HUES6 (cell line): ENCODE measurements at regions not wholly inside any gene's neighbourhood (a gene's known extent, or its start where the extent isn't known, plus 50 kb on each side); places are given as distances from the start of the nearest gene placed in this dataset.
"Not testable (repeated sequence)": the region's sequence is repeated elsewhere in the genome, so short reads cannot be mapped to it uniquely, and the experiment has no call there.

Experiments
- H3K27ac ChIP-seq: 2 replicates; pipeline ENCODE4 v1.7.0; 2013; ENCODE audit warnings: low read depth, mild to moderate bottlenecking, low read length, inconsistent platforms
- H3K27me3 ChIP-seq: 2 replicates; pipeline ENCODE4 v1.6.1; 2013; ENCODE audit warnings: low read length; ENCODE audit not compliant: control insufficient read depth, insufficient read depth
- H3K36me3 ChIP-seq: 2 replicates; pipeline ENCODE4 v1.6.1; 2013; ENCODE audit warnings: low read length; ENCODE audit not compliant: control insufficient read depth, insufficient read depth
- H3K4me1 ChIP-seq: 2 replicates; pipeline ENCODE4 v1.6.1; 2013; ENCODE audit warnings: low read length; ENCODE audit not compliant: control insufficient read depth, insufficient read depth
- H3K4me3 ChIP-seq: 2 replicates; pipeline ENCODE4 v1.5.1; 2013; ENCODE audit warnings: low read depth, low read length
- H3K9ac ChIP-seq: one replicate; pipeline ENCODE4 v1.6.1; 2013; ENCODE audit warnings: mild to moderate bottlenecking, low read length
- H3K9me3 ChIP-seq: 2 replicates; pipeline ENCODE4 v1.6.1; 2013; ENCODE audit warnings: low read depth, low read length; ENCODE audit not compliant: control insufficient read depth, insufficient read depth

- Histone ChIP-seq H3K4me1 (no peaks in the 10 kb centered on the region), H3K4me3 (no peak overlapping the region), H3K9ac (no peak overlapping the region), H3K27me3 (no peaks in the 10 kb centered on the region), H3K9me3 (peaks cover 15% of the 10 kb centered on the region), H3K36me3 (no peaks in the 10 kb centered on the region), H3K27ac (no peak overlapping the region)
Measured at GRCh38 chr15:99466701-99467337, 99.0 kb upstream of the MEF2A start.

GRCh38 chr15:99467338-99467720, 98.5 kb upstream of the MEF2A start:
- Histone ChIP-seq H3K27me3 (no peaks in the 10 kb centered on the region), H3K9ac (no peak overlapping the region), H3K27ac (no peak overlapping the region), H3K4me3 (no peak overlapping the region), H3K4me1 (no peaks in the 10 kb centered on the region), H3K9me3 (peaks cover 15% of the 10 kb centered on the region), H3K36me3 (no peaks in the 10 kb centered on the region)

- Histone ChIP-seq H3K4me3 (no peak overlapping the region), H3K4me1 (no peaks in the 10 kb centered on the region), H3K27me3 (no peaks in the 10 kb centered on the region), H3K36me3 (no peaks in the 10 kb centered on the region), H3K27ac (no peak overlapping the region), H3K9ac (no peak overlapping the region), H3K9me3 (peaks cover 15% of the 10 kb centered on the region)
Measured at GRCh38 chr15:99467853-99468464, 97.8 kb upstream of the MEF2A start.

- H3K27ac ChIP-seq, H3K36me3 ChIP-seq, H3K4me1 ChIP-seq, H3K9ac ChIP-seq, H3K9me3 ChIP-seq, H3K4me3 ChIP-seq, H3K27me3 ChIP-seq: not testable (repeated sequence)
Measured at GRCh38 chr15:99470204-99470603, 95.6 kb upstream of the MEF2A start.

- no peaks in the 10 kb centered on the region for H3K27me3 ChIP-seq
- no peaks in the 10 kb centered on the region for H3K9me3 ChIP-seq
- H3K9ac ChIP-seq: no peak overlapping the region
- H3K36me3 ChIP-seq: no peaks in the 10 kb centered on the region
- 0 out of 2 replicates have a peak, but pooled peaks cover 2% of the 10 kb centered on the region for H3K4me1 ChIP-seq
- H3K4me3 ChIP-seq: no peak overlapping the region
- no peak overlapping the region for H3K27ac ChIP-seq
Measured at GRCh38 chr15:99472416-99473145, 93.2 kb upstream of the MEF2A start.

- 0 out of 2 replicates have a peak, but pooled peaks cover 2% of the 10 kb centered on the region for H3K4me1 ChIP-seq
- no peaks in the 10 kb centered on the region for H3K36me3 ChIP-seq
- H3K9ac ChIP-seq: no peak overlapping the region
- H3K27me3 ChIP-seq: no peaks in the 10 kb centered on the region
- no peak overlapping the region for H3K27ac ChIP-seq
- H3K9me3 ChIP-seq: no peaks in the 10 kb centered on the region
- H3K4me3 ChIP-seq: no peak overlapping the region
Measured at GRCh38 chr15:99473981-99474906, 91.5 kb upstream of the MEF2A start.

GRCh38 chr15:99474909-99475753, 90.7 kb upstream of the MEF2A start:
- Histone ChIP-seq H3K4me1 (0 out of 2 replicates have a peak, but pooled peaks cover 2% of the 10 kb centered on the region), H3K9me3 (no peaks in the 10 kb centered on the region), H3K36me3 (no peaks in the 10 kb centered on the region), H3K9ac (no peak overlapping the region), H3K27me3 (no peaks in the 10 kb centered on the region), H3K27ac (no peak overlapping the region), H3K4me3 (no peak overlapping the region)

GRCh38 chr15:99475754-99476412, 89.9 kb upstream of the MEF2A start:
- Histone ChIP-seq H3K9me3 (no peaks in the 10 kb centered on the region), H3K27ac (no peak overlapping the region), H3K27me3 (no peaks in the 10 kb centered on the region), H3K4me3 (no peak overlapping the region), H3K36me3 (no peaks in the 10 kb centered on the region), H3K4me1 (0 out of 2 replicates have a peak, but pooled peaks cover 2% of the 10 kb centered on the region), H3K9ac (no peak overlapping the region)

- no peaks in the 10 kb centered on the region for H3K36me3 ChIP-seq
- no peaks in the 10 kb centered on the region for H3K27me3 ChIP-seq
- H3K9ac ChIP-seq: no peak overlapping the region
- H3K27ac ChIP-seq: no peak overlapping the region
- no peaks in the 10 kb centered on the region for H3K9me3 ChIP-seq
- H3K4me1 ChIP-seq: 0 out of 2 replicates have a peak, but pooled peaks cover 2% of the 10 kb centered on the region
- no peak overlapping the region for H3K4me3 ChIP-seq
Measured at GRCh38 chr15:99476413-99477222, 89.2 kb upstream of the MEF2A start.
